GM12873 (cell line): ENCODE measurements at regions not wholly inside any gene's neighbourhood (a gene's known extent, or its start where the extent isn't known, plus 50 kb on each side); places are given as distances from the start of the nearest gene placed in this dataset.
A peak's percentile ranks its signal among the peaks of the same experiment; 100 is the strongest.

ENCODE experiments used
- CTCF ChIP-seq: IDR thresholded peaks from 2 replicates; pipeline ENCODE4 v1.5.1; 2012; ENCODE audit warnings: low read depth, mild to moderate bottlenecking, moderate library complexity, low read length, control low read depth; ENCODE audit not compliant: insufficient read depth; ENCODE audit errors: missing control alignments

- no peak for TF ChIP-seq CTCF
These were observed 83.0 kb downstream of the IRF8 start for GRCh38 chr16:85981826-85982562.

- no peak for TF ChIP-seq CTCF
These were observed 83.6 kb downstream of the IRF8 start for GRCh38 chr16:85982563-85982939.

- TF ChIP-seq CTCF, result no peak
These were observed 84.1 kb downstream of the IRF8 start for GRCh38 chr16:85983064-85983463.

- no peak for TF ChIP-seq CTCF
These were observed 84.8 kb downstream of the IRF8 start for GRCh38 chr16:85983606-85984230.

- no peak for TF ChIP-seq CTCF
These were observed 85.4 kb downstream of the IRF8 start for GRCh38 chr16:85984231-85984880.

GRCh38 chr16:85984947-85985451 lies 86.0 kb downstream of the IRF8 start:
- no peak for TF ChIP-seq CTCF

- peak; percentile 68 for TF ChIP-seq CTCF
These were observed 88.2 kb downstream of the IRF8 start for GRCh38 chr16:85986931-85987749.
